ENCODE measurements at regions not wholly inside any gene's neighbourhood (a gene's known extent, or its start where the extent isn't known, plus 50 kb on each side); places are given as distances from the start of the nearest gene placed in this dataset.
A peak's percentile ranks its signal among the peaks of the same experiment; 100 is the strongest.

DNA sequence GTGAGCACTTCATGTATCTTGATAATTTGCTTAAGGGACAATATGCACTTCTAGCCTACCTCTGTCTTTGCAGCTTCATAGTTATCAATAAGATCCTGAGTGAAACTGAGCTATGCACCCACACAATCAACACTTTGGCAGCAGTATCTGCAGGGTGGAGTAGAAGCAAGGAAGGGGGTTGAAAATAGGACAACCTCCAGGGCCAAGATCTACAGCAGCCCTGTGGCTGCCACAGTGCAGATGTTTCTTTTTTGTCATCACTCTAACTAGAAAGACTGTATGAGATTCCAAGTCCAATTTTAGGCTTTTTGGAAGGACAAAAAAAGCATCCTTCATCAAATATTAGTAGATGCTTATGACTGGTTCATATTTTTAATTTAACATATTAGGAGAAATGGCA is 336.1 kb upstream of the CITED2 start:
- TF ChIP-seq, protein P1, sequence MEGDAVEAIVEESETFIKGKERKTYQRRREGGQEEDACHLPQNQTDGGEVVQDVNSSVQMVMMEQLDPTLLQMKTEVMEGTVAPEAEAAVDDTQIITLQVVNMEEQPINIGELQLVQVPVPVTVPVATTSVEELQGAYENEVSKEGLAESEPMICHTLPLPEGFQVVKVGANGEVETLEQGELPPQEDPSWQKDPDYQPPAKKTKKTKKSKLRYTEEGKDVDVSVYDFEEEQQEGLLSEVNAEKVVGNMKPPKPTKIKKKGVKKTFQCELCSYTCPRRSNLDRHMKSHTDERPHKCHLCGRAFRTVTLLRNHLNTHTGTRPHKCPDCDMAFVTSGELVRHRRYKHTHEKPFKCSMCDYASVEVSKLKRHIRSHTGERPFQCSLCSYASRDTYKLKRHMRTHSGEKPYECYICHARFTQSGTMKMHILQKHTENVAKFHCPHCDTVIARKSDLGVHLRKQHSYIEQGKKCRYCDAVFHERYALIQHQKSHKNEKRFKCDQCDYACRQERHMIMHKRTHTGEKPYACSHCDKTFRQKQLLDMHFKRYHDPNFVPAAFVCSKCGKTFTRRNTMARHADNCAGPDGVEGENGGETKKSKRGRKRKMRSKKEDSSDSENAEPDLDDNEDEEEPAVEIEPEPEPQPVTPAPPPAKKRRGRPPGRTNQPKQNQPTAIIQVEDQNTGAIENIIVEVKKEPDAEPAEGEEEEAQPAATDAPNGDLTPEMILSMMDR (IDR thresholded peaks at IDR 0.05): no peak
- Mint-ChIP-seq H3K27me3 (ENCODE audit: unreplicated experiment) (no peaks in the 10 kb centered on the region), H3K9me3 (ENCODE audit: unreplicated experiment) (peaks cover 4% of the 10 kb centered on the region), H3K4me1 (ENCODE audit: unreplicated experiment) (peaks cover 40% of the 10 kb centered on the region), H3K27ac (ENCODE audit: unreplicated experiment) (no peak overlapping the region), H3K4me3 (ENCODE audit: unreplicated experiment) (no peak overlapping the region), H3K36me3 (ENCODE audit: unreplicated experiment) (no peaks in the 10 kb centered on the region)
- DNase-seq (ENCODE audit: extremely low spot score, unreplicated experiment): no peak

DNA sequence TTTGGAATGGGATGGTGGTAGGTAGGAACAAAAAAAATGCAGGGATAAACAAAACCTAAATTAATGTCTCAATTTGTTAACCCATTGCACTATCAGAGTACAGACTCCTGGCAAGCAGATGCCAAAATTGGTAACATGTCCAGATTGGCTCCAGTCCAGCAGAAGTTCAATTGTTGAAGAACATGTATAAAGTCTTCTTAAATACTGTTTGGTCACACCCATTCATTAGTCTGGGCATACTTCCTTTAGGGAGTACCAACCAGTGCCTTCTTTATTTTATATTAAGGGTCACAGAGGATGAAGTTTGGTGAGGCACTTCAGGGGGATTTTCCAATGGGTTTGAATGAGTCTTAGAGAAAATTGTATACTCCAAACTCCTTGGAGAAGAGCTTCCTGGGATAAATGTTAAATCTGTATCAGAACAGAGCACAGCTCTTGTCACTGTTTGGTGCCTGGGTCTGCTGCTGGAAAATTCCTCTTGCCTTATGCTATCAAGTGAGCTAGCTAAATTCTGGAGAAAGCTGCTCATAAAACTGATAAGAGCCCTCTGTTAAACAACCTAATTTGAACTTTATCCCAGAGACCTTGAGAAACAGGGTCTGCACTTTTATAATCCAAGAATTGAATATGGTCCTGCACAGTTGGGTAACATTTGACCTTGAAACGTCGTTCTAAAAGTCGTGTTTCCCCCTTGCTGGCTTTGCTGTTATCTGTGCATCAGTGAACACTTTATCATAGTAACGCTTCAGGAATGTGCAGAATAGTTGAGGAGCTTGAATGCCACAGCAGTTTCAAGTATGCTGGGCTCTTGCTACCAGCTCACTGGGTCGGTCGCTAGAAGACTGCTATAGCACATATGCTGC is 334.1 kb upstream of the CITED2 start:
- Mint-ChIP-seq H3K4me1 (ENCODE audit: unreplicated experiment) (peaks cover 37% of the 10 kb centered on the region), H3K36me3 (ENCODE audit: unreplicated experiment) (no peaks in the 10 kb centered on the region), H3K27ac (ENCODE audit: unreplicated experiment) (peak overlapping the region; percentile 21), H3K27me3 (ENCODE audit: unreplicated experiment) (no peaks in the 10 kb centered on the region), H3K4me3 (ENCODE audit: unreplicated experiment) (no peak overlapping the region), H3K9me3 (ENCODE audit: unreplicated experiment) (peaks cover 1% of the 10 kb centered on the region)
- no peak for DNase-seq (ENCODE audit: extremely low spot score, unreplicated experiment)
- TF ChIP-seq, protein P1 (IDR thresholded peaks at IDR 0.05): no peak

DNA sequence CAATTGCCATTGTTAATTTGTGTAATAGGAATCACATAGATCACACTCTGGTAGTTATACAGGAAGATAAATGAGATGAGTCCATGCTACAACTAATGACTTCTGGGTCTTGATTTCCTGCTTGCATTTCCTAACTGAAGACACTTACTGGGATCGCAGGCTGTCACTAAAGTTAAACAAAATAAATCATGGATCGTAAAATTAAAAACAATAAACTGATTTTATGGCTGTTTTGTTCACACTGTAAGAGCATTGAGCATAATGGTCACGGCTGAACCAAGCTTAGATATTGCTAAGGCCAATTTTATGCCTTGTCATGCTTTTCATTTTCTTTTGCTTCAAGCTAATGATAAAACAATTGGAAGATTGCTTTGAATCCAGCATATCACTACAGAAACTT is 332.5 kb upstream of the CITED2 start:
- DNase-seq (ENCODE audit: extremely low spot score, unreplicated experiment): no peak
- no peaks in the 10 kb centered on the region for H3K36me3 Mint-ChIP-seq (ENCODE audit: unreplicated experiment)

DNA sequence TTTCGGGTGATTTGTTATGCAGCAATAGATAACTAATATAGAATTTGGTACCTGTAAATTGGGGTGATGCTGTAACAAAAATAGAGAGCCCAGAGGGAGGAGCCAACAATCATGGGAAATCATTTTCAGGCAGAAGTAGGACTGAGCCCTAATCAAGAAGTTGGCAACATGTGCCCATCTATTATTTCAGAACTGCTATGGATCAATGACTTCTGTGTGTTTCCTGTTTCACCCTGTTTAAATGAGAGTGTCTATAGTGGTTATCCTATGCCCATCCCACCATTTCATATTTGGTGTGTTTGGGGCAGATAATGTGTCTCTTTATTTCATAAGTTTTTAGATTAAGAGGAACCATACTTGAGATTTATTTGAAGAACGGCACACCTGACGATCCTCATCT is 330.8 kb upstream of the CITED2 start:
- no peak overlapping the region for H3K27ac Mint-ChIP-seq (ENCODE audit: unreplicated experiment)
- peaks cover 19% of the 10 kb centered on the region for H3K4me1 Mint-ChIP-seq (ENCODE audit: unreplicated experiment)
- TF ChIP-seq, protein P1 (IDR thresholded peaks at IDR 0.05): no peak
- peaks cover 8% of the 10 kb centered on the region for H3K9me3 Mint-ChIP-seq (ENCODE audit: unreplicated experiment)
- H3K36me3 Mint-ChIP-seq (ENCODE audit: unreplicated experiment): no peaks in the 10 kb centered on the region
- no peak for DNase-seq (ENCODE audit: extremely low spot score, unreplicated experiment)
- H3K4me3 Mint-ChIP-seq (ENCODE audit: unreplicated experiment): no peak overlapping the region
- no peaks in the 10 kb centered on the region for H3K27me3 Mint-ChIP-seq (ENCODE audit: unreplicated experiment)

More for the DNA sequence above, 332.5 kb upstream of the CITED2 start:
- Mint-ChIP-seq H3K4me1 (ENCODE audit: unreplicated experiment) (peaks cover 25% of the 10 kb centered on the region), H3K27ac (ENCODE audit: unreplicated experiment) (no peak overlapping the region), H3K4me3 (ENCODE audit: unreplicated experiment) (no peak overlapping the region), H3K27me3 (ENCODE audit: unreplicated experiment) (no peaks in the 10 kb centered on the region), H3K9me3 (ENCODE audit: unreplicated experiment) (peaks cover under 1% of the 10 kb centered on the region)
- TF ChIP-seq, protein P1 (IDR thresholded peaks at IDR 0.05): no peak

DNA sequence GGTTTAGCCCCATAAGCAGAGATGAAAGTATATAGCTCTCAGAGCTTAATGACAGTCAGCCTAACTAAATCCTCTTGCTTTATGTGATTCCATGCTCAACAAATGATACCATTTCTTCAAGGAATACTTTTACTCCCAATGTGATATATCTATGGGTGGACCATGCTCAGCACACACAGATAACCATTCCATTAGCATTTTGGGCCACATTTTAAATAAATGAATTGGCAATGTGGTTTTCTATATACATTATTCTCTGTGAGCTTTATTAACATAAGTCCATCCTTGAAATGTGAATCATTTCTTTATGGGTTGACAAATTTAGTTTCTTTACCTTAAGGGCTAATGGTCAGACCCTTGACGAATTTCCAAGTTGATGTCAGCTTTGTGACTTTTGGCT is 329.3 kb upstream of the CITED2 start:
- peaks cover 8% of the 10 kb centered on the region for H3K9me3 Mint-ChIP-seq (ENCODE audit: unreplicated experiment)
- H3K27me3 Mint-ChIP-seq (ENCODE audit: unreplicated experiment): no peaks in the 10 kb centered on the region
- no peak overlapping the region for H3K27ac Mint-ChIP-seq (ENCODE audit: unreplicated experiment)
- TF ChIP-seq, protein P1 (IDR thresholded peaks at IDR 0.05): no peak
- no peak for DNase-seq (ENCODE audit: extremely low spot score, unreplicated experiment)
- peaks cover 11% of the 10 kb centered on the region for H3K4me1 Mint-ChIP-seq (ENCODE audit: unreplicated experiment)
- H3K4me3 Mint-ChIP-seq (ENCODE audit: unreplicated experiment): no peak overlapping the region
- no peaks in the 10 kb centered on the region for H3K36me3 Mint-ChIP-seq (ENCODE audit: unreplicated experiment)

Measured in osteocyte (in vitro differentiated cells).